CD4-positive, alpha-beta T cell (primary cell): ENCODE measurements at regions not wholly inside any gene's neighbourhood (a gene's known extent, or its start where the extent isn't known, plus 50 kb on each side); places are given as distances from the start of the nearest gene placed in this dataset.

ENCODE experiments used
- ATAC-seq: fragments of 200-7000 bp; cut with Tn5 transposase; one replicate; pipeline ENCODE4 v1.10.0; 2022; ENCODE audit warnings: mild to moderate bottlenecking; ENCODE audit not compliant: poor library complexity
- CTCF ChIA-PET: fragments of 350-600 bp; sonication (Branson Sonifier 250); formaldehyde crosslinking; loops from one replicate; lab custom pipeline; 2021; ENCODE audit warnings: antibody characterized with exemption, inconsistent platforms; lab: Charles Lee
- POLR2A ChIA-PET: fragments of 350-600 bp; sonication (Branson Sonifier 250); formaldehyde crosslinking; loops from one replicate; lab custom pipeline; 2021; ENCODE audit warnings: antibody characterized with exemption, inconsistent platforms; lab: Charles Lee
- DNase-seq, 14 experiments: peaks; one replicate each; pipeline ENCODE4 v3.0.0-alpha.2; 2013 to 2020; ENCODE audit warnings: mixed read lengths in 2 of 14
- H3K27ac ChIP-seq, 2 donors: one replicate each; pipeline versions ENCODE4 v1.5.1 to v1.7.0; 2013; ENCODE audit warnings: low read length in 2 of 2, low read depth in 1 of 2, mild to moderate bottlenecking in 1 of 2
- H3K27me3 ChIP-seq, 2 experiments: 1 replicate in 1 of 2; 2 replicates in 1 of 2; pipeline versions ENCODE4 v1.6.1 to v1.7.0; 2013; ENCODE audit warnings: low read length in 2 of 2, control low read depth in 1 of 2, mild to moderate bottlenecking in 1 of 2, moderate library complexity in 1 of 2; ENCODE audit not compliant: insufficient read depth in 2 of 2, control insufficient read depth in 1 of 2
- H3K36me3 ChIP-seq: one replicate; pipeline ENCODE4 v1.6.1; 2013; ENCODE audit warnings: low read length, control low read depth; ENCODE audit not compliant: insufficient read depth
- H3K4me1 ChIP-seq: one replicate; pipeline ENCODE4 v1.6.1; 2013; ENCODE audit warnings: low read length, control low read depth; ENCODE audit not compliant: insufficient read depth
- H3K4me3 ChIP-seq: one replicate; pipeline ENCODE4 v1.5.1; 2013; ENCODE audit warnings: mild to moderate bottlenecking, low read length, moderate library complexity
- H3K9me3 ChIP-seq, 2 experiments: 1 replicate in 1 of 2; 2 replicates in 1 of 2; pipeline versions ENCODE4 v1.6.1 to v1.7.0; 2013; ENCODE audit warnings: low read length in 2 of 2, mild to moderate bottlenecking in 2 of 2, control low read depth in 1 of 2, moderate library complexity in 1 of 2; ENCODE audit not compliant: control insufficient read depth in 1 of 2, insufficient read depth in 1 of 2
- H3K27ac Mint-ChIP-seq: one replicate; pipeline ENCODE4 v1.8.0; 2020; ENCODE audit warnings: mixed read lengths
- H3K27me3 Mint-ChIP-seq: one replicate; pipeline ENCODE4 v1.8.0; 2021; ENCODE audit warnings: mixed read lengths
- H3K36me3 Mint-ChIP-seq: one replicate; pipeline ENCODE4 v1.8.0; 2021; ENCODE audit warnings: low read depth, mixed read lengths
- H3K4me1 Mint-ChIP-seq: one replicate; pipeline ENCODE4 v1.8.0; 2021; ENCODE audit warnings: low read depth, mixed read lengths
- H3K4me3 Mint-ChIP-seq: one replicate; pipeline ENCODE4 v1.8.0; 2020; ENCODE audit warnings: mild to moderate bottlenecking, mixed read lengths
- H3K9me3 Mint-ChIP-seq: one replicate; pipeline ENCODE4 v1.8.0; 2020; ENCODE audit warnings: mixed read lengths
- intact Hi-C, 2 experiments: fragments of 100-400 bp; cut with DNase I in 1 of 2; cut with micrococcal nuclease in 1 of 2; formaldehyde crosslinking; loops; one replicate each; pipeline versions ENCODE4 v1.15.1 to v1.9.0; 2023 to 2025; cut with DNase I, micrococcal nuclease
- TF ChIP-seq, protein P1 (sequence below): fragments of 200-600 bp; IDR thresholded peaks from one replicate; pipeline ENCODE4 v1.8.0; 2022; ENCODE audit warnings: antibody characterized with exemption, mild to moderate bottlenecking

DNA sequence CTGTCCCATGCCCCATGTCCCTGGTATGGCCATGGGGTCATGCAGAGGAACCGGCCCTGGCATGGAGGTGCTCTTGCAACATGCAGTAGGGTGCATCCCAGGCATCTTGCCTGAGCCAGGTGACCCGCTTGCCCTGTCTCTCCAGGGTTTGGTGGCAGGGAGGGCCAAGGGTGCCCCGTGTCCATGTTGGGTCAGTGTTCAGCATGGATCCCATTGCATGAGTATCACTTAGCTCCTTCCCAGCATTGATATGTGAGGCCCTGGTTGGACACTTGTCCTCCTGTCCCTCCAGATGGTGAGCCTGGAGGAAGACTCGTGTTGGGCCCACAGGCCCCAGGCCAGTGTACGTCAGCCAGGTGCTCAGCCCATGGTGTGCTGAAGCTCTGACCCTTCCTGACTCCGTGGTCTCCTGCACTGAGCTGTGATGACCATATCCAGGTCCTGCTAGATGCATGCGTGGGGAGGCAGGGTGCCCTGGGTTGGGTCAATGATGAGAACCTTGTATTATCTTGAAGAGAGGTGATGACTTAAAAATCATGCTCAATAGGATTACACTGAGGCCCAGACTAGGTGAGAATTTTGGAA lies 205.0 kb downstream of the UBE3A start:
- Histone ChIP-seq H3K4me1 (no peaks in the 10 kb centered on the region), H3K27ac (no peak overlapping the region), H3K4me3 (no peak overlapping the region), H3K9me3 (peaks cover 0 to 100% of the 10 kb centered on the region in 2 experiments), H3K36me3 (no peaks in the 10 kb centered on the region), H3K27me3 (peaks cover 0 to 2% of the 10 kb centered on the region in 2 experiments)
- Mint-ChIP-seq H3K4me1 (no peaks in the 10 kb centered on the region), H3K27ac (no peak overlapping the region), H3K4me3 (no peak overlapping the region), H3K36me3 (no peaks in the 10 kb centered on the region), H3K9me3 (no peaks in the 10 kb centered on the region), H3K27me3 (no peaks in the 10 kb centered on the region)
- ChIA-PET CTCF (no interaction called here), POLR2A (no interaction called here)
- no peak for DNase-seq
- TF ChIP-seq, protein P1, sequence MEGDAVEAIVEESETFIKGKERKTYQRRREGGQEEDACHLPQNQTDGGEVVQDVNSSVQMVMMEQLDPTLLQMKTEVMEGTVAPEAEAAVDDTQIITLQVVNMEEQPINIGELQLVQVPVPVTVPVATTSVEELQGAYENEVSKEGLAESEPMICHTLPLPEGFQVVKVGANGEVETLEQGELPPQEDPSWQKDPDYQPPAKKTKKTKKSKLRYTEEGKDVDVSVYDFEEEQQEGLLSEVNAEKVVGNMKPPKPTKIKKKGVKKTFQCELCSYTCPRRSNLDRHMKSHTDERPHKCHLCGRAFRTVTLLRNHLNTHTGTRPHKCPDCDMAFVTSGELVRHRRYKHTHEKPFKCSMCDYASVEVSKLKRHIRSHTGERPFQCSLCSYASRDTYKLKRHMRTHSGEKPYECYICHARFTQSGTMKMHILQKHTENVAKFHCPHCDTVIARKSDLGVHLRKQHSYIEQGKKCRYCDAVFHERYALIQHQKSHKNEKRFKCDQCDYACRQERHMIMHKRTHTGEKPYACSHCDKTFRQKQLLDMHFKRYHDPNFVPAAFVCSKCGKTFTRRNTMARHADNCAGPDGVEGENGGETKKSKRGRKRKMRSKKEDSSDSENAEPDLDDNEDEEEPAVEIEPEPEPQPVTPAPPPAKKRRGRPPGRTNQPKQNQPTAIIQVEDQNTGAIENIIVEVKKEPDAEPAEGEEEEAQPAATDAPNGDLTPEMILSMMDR, result no peak
- intact Hi-C loops, result no loop called here
- no peak for ATAC-seq

GRCh38 chr15:25234831-25235230 lies 204.0 kb downstream of the UBE3A start:
- Mint-ChIP-seq H3K9me3 (no peaks in the 10 kb centered on the region), H3K27me3 (no peaks in the 10 kb centered on the region)

GRCh38 chr15:25235391-25235790 lies 203.4 kb downstream of the UBE3A start:
- Histone ChIP-seq H3K36me3 (no peaks in the 10 kb centered on the region), H3K9me3 (peaks cover 0 to 100% of the 10 kb centered on the region in 2 experiments), H3K4me3 (no peak overlapping the region), H3K4me1 (no peaks in the 10 kb centered on the region), H3K27ac (no peak overlapping the region), H3K27me3 (peaks cover 0 to 2% of the 10 kb centered on the region in 2 experiments)
- Mint-ChIP-seq H3K9me3 (no peaks in the 10 kb centered on the region), H3K4me1 (no peaks in the 10 kb centered on the region), H3K27ac (no peak overlapping the region), H3K36me3 (no peaks in the 10 kb centered on the region), H3K4me3 (no peak overlapping the region), H3K27me3 (no peaks in the 10 kb centered on the region)
- TF ChIP-seq, protein P1, result no peak
- POLR2A ChIA-PET, result no interaction called here
- ATAC-seq, result no peak
- intact Hi-C loops, result no loop called here
- no peak for DNase-seq
- CTCF ChIA-PET, result no interaction called here

More at GRCh38 chr15:25234831-25235230, 204.0 kb downstream of the UBE3A start:
- CTCF ChIA-PET, result no interaction called here
- TF ChIP-seq, protein P1, result no peak
- Histone ChIP-seq H3K27me3 (peaks cover 0 to 2% of the 10 kb centered on the region in 2 experiments), H3K4me1 (no peaks in the 10 kb centered on the region), H3K36me3 (no peaks in the 10 kb centered on the region), H3K9me3 (peaks cover 0 to 100% of the 10 kb centered on the region in 2 experiments), H3K4me3 (no peak overlapping the region), H3K27ac (no peak overlapping the region)
- POLR2A ChIA-PET, result no interaction called here
- Mint-ChIP-seq H3K4me3 (no peak overlapping the region), H3K4me1 (no peaks in the 10 kb centered on the region), H3K27ac (no peak overlapping the region), H3K36me3 (no peaks in the 10 kb centered on the region)
- ATAC-seq (no peak), DNase-seq (no peak)
- intact Hi-C loops, result no loop called here
